ENCODE measurements at regions not wholly inside any gene's neighbourhood (a gene's known extent, or its start where the extent isn't known, plus 50 kb on each side); places are given as distances from the start of the nearest gene placed in this dataset.

- TF ChIP-seq CTCF (IDR thresholded peaks at IDR 0.05; ENCODE audit: low read depth, low read length) (no peak), MAX (IDR thresholded peaks at IDR 0.05; ENCODE audit: low read depth, low read length) (no peak), POLR2A (IDR thresholded peaks at IDR 0.05; ENCODE audit: extremely low read depth, insufficient read length) (no peak), MYC (IDR thresholded peaks at IDR 0.05; ENCODE audit: low read depth, low read length) (no peak)
Observed at GRCh38 chr20:17870086-17870740, 98.4 kb downstream of the SNX5 start.
